Endodermal cell (in vitro differentiated cells): ENCODE measurements at regions not wholly inside any gene's neighbourhood (a gene's known extent, or its start where the extent isn't known, plus 50 kb on each side); places are given as distances from the start of the nearest gene placed in this dataset.
"Not testable (repeated sequence)": the region's sequence is repeated elsewhere in the genome, so short reads cannot be mapped to it uniquely, and the experiment has no call there.

Experiments used
- DNase-seq: peaks from one replicate; pipeline ENCODE4 v3.0.0-alpha.2; 2017
- H3K27ac ChIP-seq: 2 replicates; pipeline ENCODE4 v1.5.1; 2013; ENCODE audit warnings: mild to moderate bottlenecking, low read depth, low read length, moderate library complexity
- H3K27me3 ChIP-seq: 2 replicates; pipeline ENCODE4 v1.6.1; 2013; ENCODE audit warnings: mild to moderate bottlenecking, low read length, moderate library complexity; ENCODE audit not compliant: insufficient read depth, control insufficient read depth, poor library complexity, severe bottlenecking
- H3K36me3 ChIP-seq: 2 replicates; pipeline ENCODE4 v1.7.0; 2013; ENCODE audit warnings: mild to moderate bottlenecking, low read length, moderate library complexity; ENCODE audit not compliant: control insufficient read depth, insufficient read depth
- H3K4me1 ChIP-seq: one replicate; pipeline ENCODE4 v1.7.0; 2013; ENCODE audit warnings: low read length; ENCODE audit not compliant: control insufficient read depth, insufficient read depth
- H3K4me3 ChIP-seq: 2 replicates; pipeline ENCODE4 v1.5.1; 2013; ENCODE audit warnings: mild to moderate bottlenecking, low read length, moderate library complexity
- H3K9ac ChIP-seq: 2 replicates; pipeline ENCODE4 v1.6.1; 2013; ENCODE audit warnings: mild to moderate bottlenecking, low read length, moderate library complexity; ENCODE audit not compliant: poor library complexity, severe bottlenecking; ENCODE audit errors: extremely low read depth
- H3K9me3 ChIP-seq: 2 replicates; pipeline ENCODE4 v1.6.1; 2013; ENCODE audit warnings: mild to moderate bottlenecking, low read length, moderate library complexity; ENCODE audit not compliant: control insufficient read depth
- H3K27ac Mint-ChIP-seq: 2 replicates; pipeline ENCODE4 v1.8.0; 2020; ENCODE audit warnings: mixed read lengths
- H3K27me3 Mint-ChIP-seq: 2 replicates; pipeline ENCODE4 v1.8.0; 2021; ENCODE audit warnings: mild to moderate bottlenecking, mixed read lengths; ENCODE audit not compliant: insufficient read depth
- H3K36me3 Mint-ChIP-seq: 2 replicates; pipeline ENCODE4 v1.8.0; 2020; ENCODE audit warnings: low read depth, mixed read lengths
- H3K4me1 Mint-ChIP-seq: 2 replicates; pipeline ENCODE4 v1.8.0; 2020; ENCODE audit warnings: mixed read lengths
- H3K4me3 Mint-ChIP-seq: 2 replicates; pipeline ENCODE4 v1.8.0; 2020; ENCODE audit warnings: mild to moderate bottlenecking, moderate library complexity, mixed read lengths
- H3K9me3 Mint-ChIP-seq: 2 replicates; pipeline ENCODE4 v1.8.0; 2020; ENCODE audit warnings: mild to moderate bottlenecking, mixed read lengths
- CTCF ChIP-seq: fragments of 200-600 bp; sonication (generic); conservative IDR thresholded peaks from 2 replicates; pipeline ENCODE4 v1.5.0; 2021; ENCODE audit warnings: antibody characterized with exemption, mild to moderate bottlenecking
- WGBS, 2 experiments: methylation state at CpG; one replicate each; pipeline versions ENCODE4 v1.1.5 to v1.1.7; 2013; ENCODE audit warnings: missing lambda C conversion rate in 2 of 2, mixed read lengths in 1 of 2; ENCODE audit not compliant: insufficient coverage in 1 of 2, insufficient read length in 1 of 2; 5-methylcytosine and 5-hydroxymethylcytosine counted together

- Histone ChIP-seq H3K27ac (no peak overlapping the region), H3K36me3 (no peaks in the 10 kb centered on the region), H3K9ac (no peak overlapping the region), H3K4me1 (no peaks in the 10 kb centered on the region), H3K4me3 (no peak overlapping the region), H3K9me3 (no peaks in the 10 kb centered on the region), H3K27me3 (no peaks in the 10 kb centered on the region)
- Mint-ChIP-seq H3K4me1 (peaks cover 1% of the 10 kb centered on the region), H3K27ac (no peak overlapping the region), H3K9me3 (no peaks in the 10 kb centered on the region), H3K4me3 (no peak overlapping the region), H3K27me3 (no peaks in the 10 kb centered on the region), H3K36me3 (no peaks in the 10 kb centered on the region)
- no peak for TF ChIP-seq CTCF
- DNase-seq = no peak
- 100% methylated on average over 3 of the region's 4 CpGs; no CpG with 5 or more reads in 1 of the 2 experiments for whole genome bisulfite sequencing, 2 experiments
Observed at GRCh38 chr9:15058236-15058635, 148.0 kb upstream of the FREM1 start.

GRCh38 chr9:15055284-15055683 lies 145.1 kb upstream of the FREM1 start:
- not testable (repeated sequence) for H3K9ac ChIP-seq, H3K27me3 ChIP-seq, DNase-seq, H3K27me3 Mint-ChIP-seq, H3K27ac ChIP-seq, H3K36me3 ChIP-seq, H3K36me3 Mint-ChIP-seq, H3K9me3 Mint-ChIP-seq, H3K9me3 ChIP-seq, H3K4me1 Mint-ChIP-seq, H3K4me3 ChIP-seq, H3K27ac Mint-ChIP-seq, H3K4me3 Mint-ChIP-seq, H3K4me1 ChIP-seq
- WGBS, 2 experiments = 60% methylated on average over 3 to 4 of the region's 4 CpGs
- peak; percentile 75 for TF ChIP-seq CTCF

GRCh38 chr9:15048772-15049171 lies 138.5 kb upstream of the FREM1 start:
- H3K27me3 Mint-ChIP-seq = no peaks in the 10 kb centered on the region
- H3K4me1 ChIP-seq = no peaks in the 10 kb centered on the region
- H3K9me3 ChIP-seq = no peaks in the 10 kb centered on the region
- no peak overlapping the region for H3K9ac ChIP-seq
- no peak overlapping the region for H3K27ac Mint-ChIP-seq
- H3K9me3 Mint-ChIP-seq = no peaks in the 10 kb centered on the region
- no peak for DNase-seq
- no peak overlapping the region for H3K4me3 Mint-ChIP-seq
- H3K4me3 ChIP-seq = no peak overlapping the region
- H3K4me1 Mint-ChIP-seq = no peaks in the 10 kb centered on the region
- 100% methylated on average over 1 of the region's 1 CpG; no CpG with 5 or more reads in 1 of the 2 experiments for WGBS, 2 experiments
- H3K27me3 ChIP-seq = no peaks in the 10 kb centered on the region
- H3K36me3 ChIP-seq = no peaks in the 10 kb centered on the region
- no peaks in the 10 kb centered on the region for H3K36me3 Mint-ChIP-seq
- H3K27ac ChIP-seq = no peak overlapping the region
- no peak for TF ChIP-seq CTCF
